Endodermal cell (in vitro differentiated cells): ENCODE measurements at regions not wholly inside any gene's neighbourhood (a gene's known extent, or its start where the extent isn't known, plus 50 kb on each side); places are given as distances from the start of the nearest gene placed in this dataset.

Experiments used
- DNase-seq: peaks from one replicate; pipeline ENCODE4 v3.0.0-alpha.2; 2017
- H3K27ac ChIP-seq: 2 replicates; pipeline ENCODE4 v1.5.1; 2013; ENCODE audit warnings: mild to moderate bottlenecking, low read depth, low read length, moderate library complexity
- H3K27me3 ChIP-seq: 2 replicates; pipeline ENCODE4 v1.6.1; 2013; ENCODE audit warnings: mild to moderate bottlenecking, low read length, moderate library complexity; ENCODE audit not compliant: insufficient read depth, control insufficient read depth, poor library complexity, severe bottlenecking
- H3K36me3 ChIP-seq: 2 replicates; pipeline ENCODE4 v1.7.0; 2013; ENCODE audit warnings: mild to moderate bottlenecking, low read length, moderate library complexity; ENCODE audit not compliant: control insufficient read depth, insufficient read depth
- H3K4me1 ChIP-seq: one replicate; pipeline ENCODE4 v1.7.0; 2013; ENCODE audit warnings: low read length; ENCODE audit not compliant: control insufficient read depth, insufficient read depth
- H3K4me3 ChIP-seq: 2 replicates; pipeline ENCODE4 v1.5.1; 2013; ENCODE audit warnings: mild to moderate bottlenecking, low read length, moderate library complexity
- H3K9ac ChIP-seq: 2 replicates; pipeline ENCODE4 v1.6.1; 2013; ENCODE audit warnings: mild to moderate bottlenecking, low read length, moderate library complexity; ENCODE audit not compliant: poor library complexity, severe bottlenecking; ENCODE audit errors: extremely low read depth
- H3K9me3 ChIP-seq: 2 replicates; pipeline ENCODE4 v1.6.1; 2013; ENCODE audit warnings: mild to moderate bottlenecking, low read length, moderate library complexity; ENCODE audit not compliant: control insufficient read depth
- H3K27ac Mint-ChIP-seq: 2 replicates; pipeline ENCODE4 v1.8.0; 2020; ENCODE audit warnings: mixed read lengths
- H3K27me3 Mint-ChIP-seq: 2 replicates; pipeline ENCODE4 v1.8.0; 2021; ENCODE audit warnings: mild to moderate bottlenecking, mixed read lengths; ENCODE audit not compliant: insufficient read depth
- H3K36me3 Mint-ChIP-seq: 2 replicates; pipeline ENCODE4 v1.8.0; 2020; ENCODE audit warnings: low read depth, mixed read lengths
- H3K4me1 Mint-ChIP-seq: 2 replicates; pipeline ENCODE4 v1.8.0; 2020; ENCODE audit warnings: mixed read lengths
- H3K4me3 Mint-ChIP-seq: 2 replicates; pipeline ENCODE4 v1.8.0; 2020; ENCODE audit warnings: mild to moderate bottlenecking, moderate library complexity, mixed read lengths
- H3K9me3 Mint-ChIP-seq: 2 replicates; pipeline ENCODE4 v1.8.0; 2020; ENCODE audit warnings: mild to moderate bottlenecking, mixed read lengths
- CTCF ChIP-seq: fragments of 200-600 bp; sonication (generic); conservative IDR thresholded peaks from 2 replicates; pipeline ENCODE4 v1.5.0; 2021; ENCODE audit warnings: antibody characterized with exemption, mild to moderate bottlenecking
- WGBS, 2 experiments: methylation state at CpG; one replicate each; pipeline versions ENCODE4 v1.1.5 to v1.1.7; 2013; ENCODE audit warnings: missing lambda C conversion rate in 2 of 2, mixed read lengths in 1 of 2; ENCODE audit not compliant: insufficient coverage in 1 of 2, insufficient read length in 1 of 2; 5-methylcytosine and 5-hydroxymethylcytosine counted together

DNA sequence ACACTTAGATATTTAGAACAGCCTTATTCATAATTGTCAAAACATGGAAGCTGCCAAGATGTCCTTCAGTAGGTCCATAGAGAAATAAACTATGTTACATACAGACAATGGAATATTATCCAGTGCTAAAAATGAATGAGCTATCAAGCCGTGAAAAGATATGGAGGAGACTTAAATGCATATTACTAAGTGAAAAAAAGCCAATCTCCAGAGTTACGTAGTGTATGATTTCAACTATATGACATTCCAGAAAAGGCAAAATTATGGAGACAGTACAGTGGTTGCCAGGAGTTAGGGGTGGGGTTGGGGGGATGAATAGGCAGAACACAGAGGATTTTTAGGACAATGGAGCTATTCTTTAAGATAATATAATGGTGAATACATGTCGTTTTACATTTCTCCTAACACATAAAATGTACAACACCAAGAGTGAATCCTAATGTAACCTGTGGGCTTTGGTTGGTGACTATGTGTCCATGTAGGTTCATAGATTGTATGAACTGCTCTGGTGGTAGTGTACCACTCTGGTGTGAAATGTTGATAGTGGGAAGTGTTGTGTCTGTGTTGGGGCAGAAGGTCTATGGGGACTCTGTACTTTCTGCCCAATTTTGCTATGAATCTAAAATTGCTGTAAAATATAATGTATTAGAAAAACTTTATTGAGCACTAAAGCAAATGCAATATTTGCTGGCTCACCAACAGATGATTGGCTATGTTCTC lies 122.6 kb downstream of the USP22 start:
- DNase-seq: no peak
- H3K9me3 Mint-ChIP-seq: peaks cover 10% of the 10 kb centered on the region
- Histone ChIP-seq H3K9ac (peak overlapping the region; percentile 69), H3K27ac (peak overlapping the region; percentile 2), H3K27me3 (no peaks in the 10 kb centered on the region), H3K9me3 (no peaks in the 10 kb centered on the region), H3K36me3 (no peaks in the 10 kb centered on the region), H3K4me3 (no peak overlapping the region), H3K4me1 (peaks cover 7% of the 10 kb centered on the region)
- no peak for TF ChIP-seq CTCF
- H3K27me3 Mint-ChIP-seq: no peaks in the 10 kb centered on the region
- WGBS, 2 experiments: 97 to 100% methylated on average over 1 to 2 of the region's 3 CpGs
- peaks cover 17% of the 10 kb centered on the region for H3K36me3 Mint-ChIP-seq
- peak overlapping the region; percentile 89 for H3K27ac Mint-ChIP-seq
- no peak overlapping the region for H3K4me3 Mint-ChIP-seq
- H3K4me1 Mint-ChIP-seq: peaks cover 22% of the 10 kb centered on the region

- no peaks in the 10 kb centered on the region for H3K36me3 ChIP-seq
- peak overlapping the region; percentile 46 for H3K27ac ChIP-seq
- Mint-ChIP-seq H3K9me3 (peaks cover 10% of the 10 kb centered on the region), H3K4me1 (peaks cover 22% of the 10 kb centered on the region), H3K27me3 (no peaks in the 10 kb centered on the region), H3K36me3 (peaks cover 17% of the 10 kb centered on the region), H3K27ac (peak overlapping the region; percentile 89), H3K4me3 (no peak overlapping the region)
- H3K9ac ChIP-seq: peak overlapping the region; percentile 69
- DNase-seq: no peak
- 22% methylated on average over 1 of the region's 1 CpG; no CpG with 5 or more reads in 1 of the 2 experiments for whole genome bisulfite sequencing, 2 experiments
- H3K4me1 ChIP-seq: peaks cover 7% of the 10 kb centered on the region
- no peak for TF ChIP-seq CTCF
- H3K4me3 ChIP-seq: no peak overlapping the region
- H3K9me3 ChIP-seq: no peaks in the 10 kb centered on the region
- no peaks in the 10 kb centered on the region for H3K27me3 ChIP-seq
These were observed 122.0 kb downstream of the USP22 start for GRCh38 chr17:20920815-20921199.

DNA sequence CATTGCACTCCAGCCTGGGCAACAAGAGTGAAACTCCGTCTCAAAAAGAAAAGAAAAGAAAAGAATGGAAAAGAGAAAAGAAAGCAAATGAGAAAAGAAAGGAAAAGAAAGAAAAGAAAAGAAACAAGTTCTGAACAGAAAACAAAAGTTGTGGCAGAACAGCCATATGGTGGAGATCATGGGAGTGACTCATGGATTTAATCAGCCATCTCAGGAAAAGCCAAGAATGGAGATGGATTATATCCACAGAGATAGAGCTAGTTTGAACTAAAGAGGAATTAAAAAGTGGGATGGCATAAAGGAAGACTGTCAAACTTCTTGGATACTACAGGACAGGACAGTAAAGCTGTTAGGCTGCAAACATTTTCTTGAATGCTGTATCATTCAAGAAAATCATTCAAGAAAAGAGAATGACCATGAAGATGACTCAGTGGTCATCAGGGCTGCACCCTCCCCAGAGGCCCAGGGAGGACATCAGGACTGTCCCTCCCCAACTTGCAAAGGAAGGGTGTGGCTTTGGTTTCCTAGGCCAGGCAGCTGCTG lies 120.6 kb downstream of the USP22 start:
- H3K9ac ChIP-seq: no peak overlapping the region
- no peak for DNase-seq
- Mint-ChIP-seq H3K9me3 (peaks cover 10% of the 10 kb centered on the region), H3K4me3 (no peak overlapping the region), H3K36me3 (peaks cover 8% of the 10 kb centered on the region), H3K27me3 (no peaks in the 10 kb centered on the region), H3K27ac (no peak overlapping the region), H3K4me1 (peaks cover 22% of the 10 kb centered on the region)
- no peaks in the 10 kb centered on the region for H3K9me3 ChIP-seq
- H3K27me3 ChIP-seq: no peaks in the 10 kb centered on the region
- H3K27ac ChIP-seq: no peak overlapping the region
- peaks cover 7% of the 10 kb centered on the region for H3K4me1 ChIP-seq
- WGBS, 2 experiments: 81 to 100% methylated on average over 1 of the region's 1 CpG
- no peak for TF ChIP-seq CTCF
- no peaks in the 10 kb centered on the region for H3K36me3 ChIP-seq
- no peak overlapping the region for H3K4me3 ChIP-seq
